ENCODE measurements at regions not wholly inside any gene's neighbourhood (a gene's known extent, or its start where the extent isn't known, plus 50 kb on each side); places are given as distances from the start of the nearest gene placed in this dataset.

DNA sequence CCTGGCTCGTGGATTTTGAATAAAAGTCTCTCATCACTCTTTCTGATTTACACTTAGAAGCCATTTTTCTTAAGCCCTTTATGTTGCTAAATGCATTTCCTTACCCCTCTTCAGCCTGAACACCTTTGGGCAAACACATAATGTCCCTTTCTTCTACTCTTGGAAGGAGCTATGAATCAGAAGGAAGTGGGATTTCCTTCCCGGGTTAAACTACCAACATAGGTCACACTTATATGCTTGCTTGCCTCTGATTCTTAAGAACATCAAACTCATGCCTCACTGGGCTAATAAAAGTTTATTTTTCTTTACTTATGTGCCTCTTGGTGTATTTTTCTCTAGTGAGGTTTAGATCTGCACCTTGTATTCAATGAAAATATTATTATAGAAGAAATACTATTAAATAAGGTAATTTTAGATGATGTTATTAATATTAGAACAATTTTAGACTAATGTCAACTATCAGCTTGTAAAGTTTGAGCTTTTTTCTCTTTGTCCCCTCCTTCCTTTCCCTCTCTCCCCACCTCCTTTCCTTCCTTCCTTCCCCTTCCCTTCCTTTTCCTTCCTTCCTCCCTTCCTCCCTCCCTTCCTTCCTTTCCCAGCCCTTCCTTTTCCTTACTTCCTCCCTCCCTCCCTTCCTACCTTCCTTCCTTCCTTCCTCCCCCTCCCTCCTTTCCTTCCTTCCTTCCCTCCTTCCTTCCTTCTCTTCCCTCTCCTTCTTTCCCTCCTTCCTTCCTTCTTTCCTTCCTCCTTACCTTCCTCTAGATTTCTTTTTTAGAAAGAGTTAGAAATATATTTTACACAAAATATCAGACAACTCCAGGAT is 66.5 kb upstream of the KCNJ6 start:
- TF ChIP-seq EZH2 (IDR thresholded peaks at IDR 0.05; ENCODE audit: insufficient read depth, poor library complexity, severe bottlenecking): no peak
- no peak for TF ChIP-seq EZH2phosphoT487 (IDR thresholded peaks at IDR 0.05; ENCODE audit: insufficient read depth, low read depth)
